ENCODE measurements at regions not wholly inside any gene's neighbourhood (a gene's known extent, or its start where the extent isn't known, plus 50 kb on each side); places are given as distances from the start of the nearest gene placed in this dataset.

- peak overlapping the region; percentile 68 for H3K4me2 ChIP-seq (ENCODE audit: low read depth, low read length, poor library complexity, severe bottlenecking)
- H3K9me2 ChIP-seq (replicated peaks; ENCODE audit: low read depth, low read length): no peaks in the 10 kb centered on the region
- H3K4me1 ChIP-seq (ENCODE audit: insufficient read depth, low read length, poor library complexity, severe bottlenecking): peaks cover 53% of the 10 kb centered on the region
- TF ChIP-seq EZH2phosphoT487 (IDR thresholded peaks at IDR 0.05; ENCODE audit: borderline replicate concordance): no peak
- TF ChIP-seq CTCF (conservative IDR thresholded peaks at IDR 0.05; ENCODE audit: low read length): no peak
- H4K20me1 ChIP-seq (ENCODE audit: insufficient read depth, low read length, poor library complexity, severe bottlenecking): no peaks in the 10 kb centered on the region
- no peaks in the 10 kb centered on the region for H3K79me2 ChIP-seq (ENCODE audit: insufficient read depth, low read length)
- H3F3A ChIP-seq (ENCODE audit: low read depth): 0 out of 2 replicates have a peak, but pooled peaks cover 7% of the 10 kb centered on the region
- no peaks in the 10 kb centered on the region for H3K9me3 ChIP-seq (ENCODE audit: insufficient read depth, low read depth, low read length)
- peak overlapping the region; percentile 65 for H3K9ac ChIP-seq (ENCODE audit: low read depth, low read length, poor library complexity, severe bottlenecking)
- no peaks in the 10 kb centered on the region for H3K36me3 ChIP-seq (ENCODE audit: insufficient read depth, low read length)
- no peaks in the 10 kb centered on the region for H3K27me3 ChIP-seq (ENCODE audit: insufficient read depth, low read length, poor library complexity, severe bottlenecking)
- H2AFZ ChIP-seq (ENCODE audit: low read length): peak overlapping the region; percentile 83
- H3K4me3 ChIP-seq (ENCODE audit: low read length, poor library complexity, severe bottlenecking): peak overlapping the region; percentile 66
These were observed 229.9 kb upstream of the MAP3K1 start for GRCh38 chr5:56585461-56585860.

- Histone ChIP-seq H3K36me3 (ENCODE audit: insufficient read depth, low read length) (no peaks in the 10 kb centered on the region), H3K79me2 (ENCODE audit: insufficient read depth, low read length) (no peaks in the 10 kb centered on the region), H3K9me2 (replicated peaks; ENCODE audit: low read depth, low read length) (no peaks in the 10 kb centered on the region), H3K9ac (ENCODE audit: low read depth, low read length, poor library complexity, severe bottlenecking) (no peak overlapping the region), H3K27me3 (ENCODE audit: insufficient read depth, low read length, poor library complexity, severe bottlenecking) (no peaks in the 10 kb centered on the region), H3K4me2 (ENCODE audit: low read depth, low read length, poor library complexity, severe bottlenecking) (no peak overlapping the region), H3F3A (ENCODE audit: low read depth) (0 out of 2 replicates have a peak, but pooled peaks cover 3% of the 10 kb centered on the region), H4K20me1 (ENCODE audit: insufficient read depth, low read length, poor library complexity, severe bottlenecking) (no peaks in the 10 kb centered on the region), H3K9me3 (ENCODE audit: insufficient read depth, low read depth, low read length) (no peaks in the 10 kb centered on the region), H2AFZ (ENCODE audit: low read length) (no peak overlapping the region), H3K4me3 (ENCODE audit: low read length, poor library complexity, severe bottlenecking) (no peak overlapping the region), H3K4me1 (ENCODE audit: insufficient read depth, low read length, poor library complexity, severe bottlenecking) (peaks cover 19% of the 10 kb centered on the region)
- TF ChIP-seq EZH2phosphoT487 (IDR thresholded peaks at IDR 0.05; ENCODE audit: borderline replicate concordance) (no peak), CTCF (conservative IDR thresholded peaks at IDR 0.05; ENCODE audit: low read length) (no peak)
These were observed 233.9 kb upstream of the MAP3K1 start for GRCh38 chr5:56581426-56581825.

GRCh38 chr5:56580864-56581263 lies 234.5 kb upstream of the MAP3K1 start:
- no peak overlapping the region for H3K9ac ChIP-seq (ENCODE audit: low read depth, low read length, poor library complexity, severe bottlenecking)
- H3K4me3 ChIP-seq (ENCODE audit: low read length, poor library complexity, severe bottlenecking): no peak overlapping the region
- H3F3A ChIP-seq (ENCODE audit: low read depth): 0 out of 2 replicates have a peak, but pooled peaks cover 2% of the 10 kb centered on the region
- H3K9me3 ChIP-seq (ENCODE audit: insufficient read depth, low read depth, low read length): no peaks in the 10 kb centered on the region
- no peak overlapping the region for H2AFZ ChIP-seq (ENCODE audit: low read length)
- H3K4me1 ChIP-seq (ENCODE audit: insufficient read depth, low read length, poor library complexity, severe bottlenecking): peaks cover 15% of the 10 kb centered on the region
- no peaks in the 10 kb centered on the region for H3K9me2 ChIP-seq (replicated peaks; ENCODE audit: low read depth, low read length)
- H3K36me3 ChIP-seq (ENCODE audit: insufficient read depth, low read length): no peaks in the 10 kb centered on the region
- H3K4me2 ChIP-seq (ENCODE audit: low read depth, low read length, poor library complexity, severe bottlenecking): no peak overlapping the region
- H3K27me3 ChIP-seq (ENCODE audit: insufficient read depth, low read length, poor library complexity, severe bottlenecking): no peaks in the 10 kb centered on the region
- no peaks in the 10 kb centered on the region for H3K79me2 ChIP-seq (ENCODE audit: insufficient read depth, low read length)
- no peaks in the 10 kb centered on the region for H4K20me1 ChIP-seq (ENCODE audit: insufficient read depth, low read length, poor library complexity, severe bottlenecking)
- TF ChIP-seq EZH2phosphoT487 (IDR thresholded peaks at IDR 0.05; ENCODE audit: borderline replicate concordance): no peak
- TF ChIP-seq CTCF (conservative IDR thresholded peaks at IDR 0.05; ENCODE audit: low read length): no peak

All from Loucy (cell line).